Suprapubic skin (tissue), 3 donors: ENCODE measurements at regions not wholly inside any gene's neighbourhood (a gene's known extent, or its start where the extent isn't known, plus 50 kb on each side); places are given as distances from the start of the nearest gene placed in this dataset.
"Not testable (repeated sequence)": the region's sequence is repeated elsewhere in the genome, so short reads cannot be mapped to it uniquely, and the experiment has no call there.

Experiments used
- CTCF ChIP-seq, 2 donors: fragments of 200-600 bp in 1 of 2; fragments of 450-650 bp in 1 of 2; sonication (generic) in 1 of 2; IDR thresholded peaks; one replicate each; pipeline ENCODE4 v1.5.1; 2016 to 2019; ENCODE audit warnings: antibody characterized with exemption in 2 of 2, mild to moderate bottlenecking in 1 of 2, moderate library complexity in 1 of 2
- POLR2A ChIP-seq, 2 donors: fragments of 450-650 bp; IDR thresholded peaks; one replicate each; pipeline ENCODE4 v1.6.1; 2017; ENCODE audit warnings: antibody characterized with exemption in 2 of 2, mild to moderate bottlenecking in 2 of 2, moderate library complexity in 2 of 2

DNA sequence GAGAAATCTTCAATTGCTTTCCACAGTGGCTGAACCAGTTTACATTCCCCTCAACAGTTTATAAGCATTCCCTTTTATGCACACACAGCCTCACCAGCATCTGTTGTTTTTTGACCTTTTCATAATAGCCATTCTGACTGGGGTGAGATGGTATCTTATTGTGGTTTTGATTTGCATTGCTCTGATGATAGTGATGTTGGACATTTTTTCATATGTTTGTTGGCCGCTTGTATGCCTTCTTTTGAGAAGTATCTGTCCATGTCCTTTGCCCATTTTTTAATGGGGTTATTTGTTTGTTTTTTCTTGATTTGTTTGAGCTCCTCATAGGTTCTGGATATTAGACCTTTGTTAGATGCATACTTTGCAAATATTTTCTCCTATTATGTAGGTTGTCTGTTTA, 226.1 kb downstream of the SPATA31A6 start:
- TF ChIP-seq CTCF, POLR2A (IDR thresholded peaks at IDR 0.05): not testable (repeated sequence)
